PC-3 (cell line): ENCODE measurements at regions not wholly inside any gene's neighbourhood (a gene's known extent, or its start where the extent isn't known, plus 50 kb on each side); places are given as distances from the start of the nearest gene placed in this dataset.

Experiments used
- ATAC-seq: fragments of 200-7000 bp; cut with Tn5 transposase; 2 replicates; pipeline ENCODE4 v1.9.1; 2020; ENCODE audit warnings: mild to moderate bottlenecking, moderate library complexity
- BruUV-seq: library from RNA; stranded (reverse); fragments of 400-500 nt; replicated peaks from 2 replicates; lab custom pipeline; 2021; lab: Mats Ljungman, UMichigan
- CTCF ChIA-PET: fragments of 300-600 bp; sonication (Branson Sonifier 250); formaldehyde crosslinking; loops from one replicate; lab custom pipeline; 2022; ENCODE audit warnings: antibody characterized with exemption; lab: Charles Lee
- POLR2A ChIA-PET: fragments of 300-600 bp; sonication (Branson Sonifier 250); formaldehyde crosslinking; loops from one replicate; lab custom pipeline; 2022; ENCODE audit warnings: antibody characterized with exemption; ENCODE audit not compliant: unreplicated experiment; lab: Charles Lee
- DNase-seq: peaks from one replicate; pipeline ENCODE4 v3.0.0-alpha.2; 2015
- H2AFZ ChIP-seq: fragments of 300-600 bp; sonication (generic); 2 replicates; pipeline ENCODE4 v1.6.0; 2016; ENCODE audit warnings: antibody characterized with exemption, low read length
- H3F3A ChIP-seq: fragments of 300-600 bp; sonication (generic); one replicate; pipeline ENCODE4 v1.6.0; 2017; ENCODE audit warnings: antibody characterized with exemption, low read length, control low read depth, mild to moderate bottlenecking; ENCODE audit not compliant: unreplicated experiment
- H3K27ac ChIP-seq: fragments of 300-600 bp; sonication (generic); 2 replicates; pipeline ENCODE4 v1.5.1; 2016; ENCODE audit warnings: mild to moderate bottlenecking, low read length
- H3K27me3 ChIP-seq: fragments of 300-600 bp; sonication (generic); 2 replicates; pipeline ENCODE4 v1.6.1; 2016; ENCODE audit warnings: low read length, mixed read lengths
- H3K36me3 ChIP-seq: fragments of 300-600 bp; sonication (generic); 2 replicates; pipeline ENCODE4 v1.6.1; 2016; ENCODE audit warnings: low read depth, mixed run types, low read length, mixed read lengths
- H3K4me1 ChIP-seq: fragments of 300-600 bp; sonication (generic); 2 replicates; pipeline ENCODE4 v1.5.1; 2016; ENCODE audit warnings: low read length; ENCODE audit not compliant: insufficient read depth
- H3K4me2 ChIP-seq: fragments of 300-600 bp; sonication (generic); 2 replicates; pipeline ENCODE4 v1.6.0; 2016; ENCODE audit warnings: low read length
- H3K4me3 ChIP-seq: fragments of 300-600 bp; sonication (generic); 2 replicates; pipeline ENCODE4 v1.5.1; 2016; ENCODE audit warnings: mild to moderate bottlenecking, low read length, mixed read lengths
- H3K79me2 ChIP-seq: fragments of 300-600 bp; sonication (generic); 2 replicates; pipeline ENCODE4 v1.6.1; 2017; ENCODE audit warnings: low read length, mixed read lengths
- H3K9ac ChIP-seq: fragments of 300-600 bp; sonication (generic); 2 replicates; pipeline ENCODE4 v1.6.0; 2016; ENCODE audit warnings: mild to moderate bottlenecking, low read length
- H3K9me2 ChIP-seq: fragments of 300-600 bp; sonication (generic); replicated peaks from 2 replicates; pipeline ENCODE4 v1.6.1; 2016; ENCODE audit warnings: mixed run types, low read length, mixed read lengths
- H3K9me3 ChIP-seq: fragments of 300-600 bp; sonication (generic); 2 replicates; pipeline ENCODE4 v1.6.1; 2016; ENCODE audit warnings: low read length, mixed read lengths
- H4K20me1 ChIP-seq: fragments of 300-600 bp; sonication (generic); 2 replicates; pipeline ENCODE4 v1.6.1; 2016; ENCODE audit warnings: low read length, mixed read lengths
- CTCF ChIP-seq: fragments of 300-600 bp; sonication (generic); conservative IDR thresholded peaks from 2 replicates; pipeline ENCODE4 v1.5.1; 2017; ENCODE audit warnings: antibody characterized with exemption, low read depth, mild to moderate bottlenecking, low read length
- EZH2 ChIP-seq: fragments of 300-600 bp; sonication (generic); IDR thresholded peaks from one replicate; pipeline ENCODE4 v1.6.1; 2017; ENCODE audit warnings: antibody characterized with exemption, mild to moderate bottlenecking, low read length; ENCODE audit not compliant: unreplicated experiment
- EZH2phosphoT487 ChIP-seq: fragments of 300-600 bp; sonication (generic); IDR thresholded peaks from 2 replicates; pipeline ENCODE4 v1.6.1; 2018; ENCODE audit warnings: mild to moderate bottlenecking, antibody characterized with exemption, low read length, borderline replicate concordance
- intact Hi-C: fragments of 100-400 bp; cut with micrococcal nuclease; formaldehyde crosslinking; loops from 2 replicates; pipeline ENCODE4 v1.9.0; 2023

GRCh38 chr10:86603256-86603655 lies 51.1 kb upstream of the OPN4 start:
- CTCF ChIA-PET: no interaction called here
- Histone ChIP-seq H3K4me3 (no peak overlapping the region), H3K4me1 (no peaks in the 10 kb centered on the region), H3K27ac (no peak overlapping the region), H3K36me3 (no peaks in the 10 kb centered on the region), H3K4me2 (no peak overlapping the region), H3K9me3 (no peaks in the 10 kb centered on the region), H3K79me2 (no peaks in the 10 kb centered on the region), H3K9me2 (no peaks in the 10 kb centered on the region), H4K20me1 (no peaks in the 10 kb centered on the region), H3F3A (no peaks in the 10 kb centered on the region), H3K27me3 (no peaks in the 10 kb centered on the region), H2AFZ (no peak overlapping the region), H3K9ac (no peak overlapping the region)
- POLR2A ChIA-PET: no interaction called here
- TF ChIP-seq EZH2phosphoT487: no peak
- no peak for TF ChIP-seq CTCF
- TF ChIP-seq EZH2: no peak
- DNase-seq (peak; percentile 27), ATAC-seq (no peak)
- BruUV-seq: no TSS peak
- intact Hi-C loops: no loop called here
